ENCODE measurements at regions not wholly inside any gene's neighbourhood (a gene's known extent, or its start where the extent isn't known, plus 50 kb on each side); places are given as distances from the start of the nearest gene placed in this dataset.
A peak's percentile ranks its signal among the peaks of the same experiment; 100 is the strongest.

DNA sequence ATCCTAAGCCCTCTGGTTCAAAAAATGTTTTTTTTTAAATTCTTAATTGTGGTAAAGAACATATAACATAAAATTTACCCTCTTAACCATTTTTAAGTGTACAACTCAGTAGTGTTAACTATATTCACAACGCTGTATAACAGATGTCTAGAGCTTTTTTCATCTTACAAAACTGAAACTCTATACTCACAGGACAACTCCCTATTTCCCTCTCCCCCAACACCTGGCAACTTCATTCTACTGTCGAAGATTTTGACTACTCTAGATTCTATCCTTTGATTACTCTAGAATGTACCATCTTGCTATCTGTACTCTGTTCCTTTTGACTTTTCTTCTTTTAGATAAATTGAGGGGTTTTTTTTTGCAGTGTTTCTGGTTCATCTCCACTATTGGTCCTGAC lies 200.4 kb downstream of the KLF12 start:
- Mint-ChIP-seq H3K4me1 (ENCODE audit: unreplicated experiment) (peaks cover 22% of the 10 kb centered on the region), H3K9me3 (no peaks in the 10 kb centered on the region), H3K4me3 (no peak overlapping the region), H3K27ac (peak overlapping the region; percentile 25), H3K36me3 (peaks cover 10% of the 10 kb centered on the region), H3K27me3 (no peaks in the 10 kb centered on the region)
- no peak for DNase-seq (ENCODE audit: extremely low spot score, unreplicated experiment)
- TF ChIP-seq, protein P1, sequence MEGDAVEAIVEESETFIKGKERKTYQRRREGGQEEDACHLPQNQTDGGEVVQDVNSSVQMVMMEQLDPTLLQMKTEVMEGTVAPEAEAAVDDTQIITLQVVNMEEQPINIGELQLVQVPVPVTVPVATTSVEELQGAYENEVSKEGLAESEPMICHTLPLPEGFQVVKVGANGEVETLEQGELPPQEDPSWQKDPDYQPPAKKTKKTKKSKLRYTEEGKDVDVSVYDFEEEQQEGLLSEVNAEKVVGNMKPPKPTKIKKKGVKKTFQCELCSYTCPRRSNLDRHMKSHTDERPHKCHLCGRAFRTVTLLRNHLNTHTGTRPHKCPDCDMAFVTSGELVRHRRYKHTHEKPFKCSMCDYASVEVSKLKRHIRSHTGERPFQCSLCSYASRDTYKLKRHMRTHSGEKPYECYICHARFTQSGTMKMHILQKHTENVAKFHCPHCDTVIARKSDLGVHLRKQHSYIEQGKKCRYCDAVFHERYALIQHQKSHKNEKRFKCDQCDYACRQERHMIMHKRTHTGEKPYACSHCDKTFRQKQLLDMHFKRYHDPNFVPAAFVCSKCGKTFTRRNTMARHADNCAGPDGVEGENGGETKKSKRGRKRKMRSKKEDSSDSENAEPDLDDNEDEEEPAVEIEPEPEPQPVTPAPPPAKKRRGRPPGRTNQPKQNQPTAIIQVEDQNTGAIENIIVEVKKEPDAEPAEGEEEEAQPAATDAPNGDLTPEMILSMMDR (conservative IDR thresholded peaks at IDR 0.05), result no peak

DNA sequence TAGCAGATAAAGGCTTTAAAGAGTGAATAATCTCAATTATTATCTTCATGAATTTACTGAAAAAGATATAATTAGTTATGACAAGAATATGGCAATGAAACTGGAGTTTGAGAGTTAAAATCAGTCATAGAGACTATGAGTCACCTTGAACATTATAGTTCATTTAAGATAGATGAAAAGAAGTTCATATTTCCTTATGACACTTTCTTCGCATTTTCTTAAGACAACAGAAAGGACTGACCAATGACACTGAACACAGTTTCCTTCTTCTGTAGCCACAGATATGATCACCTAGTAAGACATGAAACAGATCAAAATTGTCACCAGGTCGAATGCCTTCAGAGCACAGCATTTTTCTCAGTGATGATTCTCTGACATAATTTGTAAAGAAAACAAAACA lies 202.1 kb downstream of the KLF12 start:
- TF ChIP-seq, protein P1 (conservative IDR thresholded peaks at IDR 0.05), result no peak
- Mint-ChIP-seq H3K27me3 (no peaks in the 10 kb centered on the region), H3K4me3 (no peak overlapping the region), H3K36me3 (peaks cover 13% of the 10 kb centered on the region), H3K27ac (no peak overlapping the region), H3K4me1 (ENCODE audit: unreplicated experiment) (peaks cover 6% of the 10 kb centered on the region), H3K9me3 (no peaks in the 10 kb centered on the region)
- DNase-seq (ENCODE audit: extremely low spot score, unreplicated experiment), result no peak

DNA sequence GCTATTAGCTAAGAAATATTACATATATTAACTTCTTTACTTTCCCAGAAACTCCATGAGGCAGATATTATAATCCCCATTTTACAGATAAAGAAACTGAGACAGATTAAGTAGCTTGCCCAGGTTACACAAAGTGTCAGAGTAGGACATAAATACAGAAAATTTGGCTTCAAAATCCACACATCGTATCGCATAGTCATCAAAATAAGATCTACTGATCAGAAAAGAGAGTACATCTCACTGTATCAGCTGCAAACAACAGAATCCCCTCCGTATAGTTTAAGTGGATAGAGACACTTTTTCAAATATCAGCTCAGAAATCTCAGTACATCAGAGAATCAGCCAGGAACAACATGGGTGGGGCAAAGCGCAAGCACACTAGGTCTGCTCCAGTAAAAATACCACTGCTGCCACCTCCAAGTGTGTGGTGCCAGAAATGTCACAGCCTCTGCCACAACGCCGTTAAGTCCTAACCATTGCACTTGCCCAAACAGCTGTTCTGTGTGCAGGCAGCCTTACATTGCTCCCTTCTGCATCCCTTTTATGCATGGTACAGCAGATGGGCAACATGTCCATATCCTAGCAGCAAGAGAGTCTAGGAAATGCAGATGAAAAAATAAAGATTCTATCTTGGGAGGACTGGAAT lies 204.8 kb downstream of the KLF12 start:
- Mint-ChIP-seq H3K27ac (no peak overlapping the region), H3K36me3 (peaks cover 12% of the 10 kb centered on the region), H3K4me3 (no peak overlapping the region), H3K27me3 (no peaks in the 10 kb centered on the region), H3K9me3 (peaks cover 4% of the 10 kb centered on the region), H3K4me1 (ENCODE audit: unreplicated experiment) (peaks cover 10% of the 10 kb centered on the region)
- DNase-seq (ENCODE audit: extremely low spot score, unreplicated experiment), result no peak
- TF ChIP-seq, protein P1 (conservative IDR thresholded peaks at IDR 0.05), result no peak

DNA sequence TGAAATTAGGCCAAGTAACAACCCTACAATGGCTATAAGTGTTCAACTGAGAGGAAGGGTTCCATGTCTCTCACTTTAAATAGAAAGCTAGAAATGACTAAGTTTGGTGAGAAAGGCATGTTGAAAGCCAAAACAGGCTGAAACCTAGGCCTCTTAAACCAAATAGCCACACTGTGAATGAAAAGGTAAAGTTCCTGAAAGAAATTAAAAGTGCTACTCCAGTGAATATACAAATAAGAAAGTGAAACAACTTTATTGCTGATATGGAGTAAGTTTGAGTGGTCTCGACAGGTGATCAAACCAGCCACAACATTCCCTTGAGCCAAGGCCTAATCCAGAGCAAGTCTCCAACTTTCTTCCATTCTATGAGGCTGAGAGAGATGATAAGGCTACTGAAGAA lies 209.6 kb downstream of the KLF12 start:
- TF ChIP-seq, protein P1 (conservative IDR thresholded peaks at IDR 0.05), result no peak

DNA sequence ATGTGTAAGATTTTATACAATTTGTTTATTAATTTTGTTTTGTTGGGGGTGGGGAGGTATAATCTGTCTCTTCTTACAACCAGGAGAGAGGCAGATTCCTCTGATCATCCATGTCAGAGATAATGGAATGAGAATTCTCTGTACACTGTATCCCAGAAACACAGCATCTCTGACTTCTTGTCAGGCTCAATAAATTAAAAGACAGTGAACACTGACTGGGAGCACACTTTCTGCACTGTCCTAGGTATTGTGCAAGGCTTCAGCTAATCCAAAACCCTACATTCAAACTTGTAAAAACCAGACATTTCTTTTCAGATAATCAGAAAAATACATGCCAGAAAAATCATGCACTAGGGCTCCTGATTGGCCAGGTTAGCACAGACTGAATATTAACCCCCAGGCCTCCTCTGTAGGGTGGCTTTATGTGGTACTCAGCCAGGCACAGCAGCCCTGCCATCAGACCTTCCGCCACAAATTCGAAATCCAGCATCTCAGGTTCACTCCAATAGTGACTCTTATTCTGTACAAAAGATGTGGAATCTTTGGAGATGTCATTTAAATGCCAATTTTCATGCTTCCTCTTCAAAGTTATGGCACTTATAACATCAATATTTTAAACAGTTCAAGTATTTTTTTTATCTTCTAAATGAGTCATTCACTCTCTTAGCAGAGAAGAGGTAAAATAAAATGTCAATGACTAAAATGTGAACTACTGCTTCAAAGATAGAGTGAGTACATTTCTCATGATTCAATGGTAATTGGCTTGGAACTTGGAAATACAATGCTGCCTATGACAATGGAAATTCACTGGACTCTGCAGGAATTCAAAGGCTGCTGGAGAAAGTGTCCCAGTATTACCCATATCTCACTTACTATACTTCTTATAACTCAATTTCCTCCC lies 211.5 kb downstream of the KLF12 start:
- H3K36me3 Mint-ChIP-seq, result peaks cover 12% of the 10 kb centered on the region
- no peak overlapping the region for H3K27ac Mint-ChIP-seq
- no peak for DNase-seq (ENCODE audit: extremely low spot score, unreplicated experiment)
- peaks cover 4% of the 10 kb centered on the region for H3K9me3 Mint-ChIP-seq
- H3K27me3 Mint-ChIP-seq, result no peaks in the 10 kb centered on the region
- TF ChIP-seq, protein P1 (conservative IDR thresholded peaks at IDR 0.05), result no peak
- no peak overlapping the region for H3K4me3 Mint-ChIP-seq
- peaks cover 7% of the 10 kb centered on the region for H3K4me1 Mint-ChIP-seq (ENCODE audit: unreplicated experiment)

More for the DNA sequence above, 209.6 kb downstream of the KLF12 start:
- Mint-ChIP-seq H3K4me3 (no peak overlapping the region), H3K27ac (no peak overlapping the region), H3K4me1 (ENCODE audit: unreplicated experiment) (peaks cover 7% of the 10 kb centered on the region), H3K9me3 (peaks cover 4% of the 10 kb centered on the region), H3K27me3 (no peaks in the 10 kb centered on the region), H3K36me3 (peaks cover 12% of the 10 kb centered on the region)
- no peak for DNase-seq (ENCODE audit: extremely low spot score, unreplicated experiment)

Data from type B pancreatic cell (in vitro differentiated cells).